WTC11 (cell line): ENCODE measurements at regions not wholly inside any gene's neighbourhood (a gene's known extent, or its start where the extent isn't known, plus 50 kb on each side); places are given as distances from the start of the nearest gene placed in this dataset.

ENCODE experiments used
- ATAC-seq: fragments of 200-7000 bp; cut with Tn5 transposase; 2 replicates; pipeline ENCODE4 v1.10.0; 2021; ENCODE audit warnings: mild to moderate bottlenecking, moderate library complexity
- CTCF ChIA-PET: fragments of 300-600 bp; sonication (Branson Sonifier 250); formaldehyde crosslinking; loops from one replicate; lab custom pipeline; 2021; ENCODE audit warnings: antibody characterized with exemption; lab: Charles Lee
- POLR2A ChIA-PET: fragments of 350-600 bp; sonication (Branson Sonifier 250); formaldehyde crosslinking; loops from one replicate; lab custom pipeline; 2021; ENCODE audit warnings: antibody characterized with exemption; lab: Charles Lee
- DNase-seq: peaks from one replicate; pipeline ENCODE4 v3.0.0; 2021; ENCODE audit warnings: low spot score
- H3K27ac Mint-ChIP-seq: 2 replicates; pipeline ENCODE4 v1.8.0; 2021; ENCODE audit warnings: mixed read lengths
- H3K27me3 Mint-ChIP-seq: 2 replicates; pipeline ENCODE4 v1.8.0; 2021; ENCODE audit warnings: low read depth, mild to moderate bottlenecking, moderate library complexity, mixed read lengths
- H3K36me3 Mint-ChIP-seq: 2 replicates; pipeline ENCODE4 v1.8.0; 2021; ENCODE audit warnings: mixed read lengths
- H3K4me1 Mint-ChIP-seq: 2 replicates; pipeline ENCODE4 v1.8.0; 2022; ENCODE audit warnings: mixed read lengths
- H3K4me3 Mint-ChIP-seq: 2 replicates; pipeline ENCODE4 v1.8.0; 2021; ENCODE audit warnings: mild to moderate bottlenecking, moderate library complexity, mixed read lengths
- H3K9me3 Mint-ChIP-seq: 2 replicates; pipeline ENCODE4 v1.8.0; 2021; ENCODE audit warnings: mixed read lengths
- ATF1 ChIP-seq: sonication (generic); formaldehyde crosslinking; IDR thresholded peaks from 2 replicates; pipeline ENCODE4 v1.8.1; 2023; ENCODE audit warnings: mild to moderate bottlenecking, moderate library complexity, missing genetic modification reagents
- CREM ChIP-seq: sonication (generic); formaldehyde crosslinking; IDR thresholded peaks from 2 replicates; pipeline ENCODE4 v1.8.1; 2022; ENCODE audit warnings: mild to moderate bottlenecking, missing genetic modification reagents, moderate library complexity
- EMX1 ChIP-seq: fragments of 250-450 bp; sonication (Bioruptor Pico); IDR thresholded peaks from 2 replicates; pipeline ENCODE4 v1.8.0; 2021; ENCODE audit warnings: mild to moderate bottlenecking
- JAZF1 ChIP-seq: fragments of 250-450 bp; sonication (Bioruptor Pico); IDR thresholded peaks from 2 replicates; pipeline ENCODE4 v1.9.0; 2021; ENCODE audit warnings: moderate library complexity, mild to moderate bottlenecking, inconsistent platforms
- NR1H2 ChIP-seq: sonication (generic); formaldehyde crosslinking; IDR thresholded peaks from 2 replicates; pipeline ENCODE4 v1.9.0; 2021; ENCODE audit warnings: mild to moderate bottlenecking, moderate library complexity, missing genetic modification reagents
- SMAD3 ChIP-seq: sonication (generic); formaldehyde crosslinking; IDR thresholded peaks from 2 replicates; pipeline ENCODE4 v1.8.0; 2022; ENCODE audit warnings: missing genetic modification reagents, mild to moderate bottlenecking, borderline replicate concordance
- TCF7 ChIP-seq: sonication (generic); formaldehyde crosslinking; IDR thresholded peaks from 2 replicates; pipeline ENCODE4 v1.8.0; 2022; ENCODE audit warnings: mild to moderate bottlenecking, low read depth, missing genetic modification reagents, moderate library complexity
- ZBTB21 ChIP-seq: sonication (generic); formaldehyde crosslinking; IDR thresholded peaks from 2 replicates; pipeline ENCODE4 v1.8.1; 2023; ENCODE audit warnings: mild to moderate bottlenecking, missing genetic modification reagents, borderline replicate concordance
- ZNF121 ChIP-seq: sonication (generic); formaldehyde crosslinking; IDR thresholded peaks from 2 replicates; pipeline ENCODE4 v1.8.0; 2023; ENCODE audit warnings: missing genetic modification reagents
- ZNF138 ChIP-seq: sonication (generic); formaldehyde crosslinking; conservative IDR thresholded peaks from 2 replicates; pipeline ENCODE4 v1.8.1; 2022; ENCODE audit warnings: mild to moderate bottlenecking, moderate library complexity, missing genetic modification reagents
- ZNF232 ChIP-seq: sonication (generic); formaldehyde crosslinking; IDR thresholded peaks from 2 replicates; pipeline ENCODE4 v1.8.0; 2022; ENCODE audit warnings: mild to moderate bottlenecking, missing genetic modification reagents
- ZNF263 ChIP-seq: sonication (generic); formaldehyde crosslinking; IDR thresholded peaks from 2 replicates; pipeline ENCODE4 v1.8.1; 2022; ENCODE audit warnings: low read depth, mild to moderate bottlenecking, moderate library complexity, missing genetic modification reagents
- ZNF317 ChIP-seq: sonication (generic); formaldehyde crosslinking; IDR thresholded peaks from 2 replicates; pipeline ENCODE4 v1.8.1; 2023; ENCODE audit warnings: low read depth, mild to moderate bottlenecking, moderate library complexity, missing genetic modification reagents, borderline replicate concordance
- ZNF671 ChIP-seq: fragments of 250-450 bp; sonication (Bioruptor Pico); IDR thresholded peaks from 2 replicates; pipeline ENCODE4 v1.8.0; 2021; ENCODE audit warnings: mild to moderate bottlenecking
- TF ChIP-seq, protein P1 (sequence below): sonication (generic); formaldehyde crosslinking; IDR thresholded peaks from 2 replicates; pipeline ENCODE4 v1.8.1; 2022; ENCODE audit warnings: missing genetic modification reagents, borderline replicate concordance
- TF ChIP-seq, protein P2 (sequence below): fragments of 250-450 bp; sonication (Bioruptor Pico); conservative IDR thresholded peaks from 2 replicates; pipeline ENCODE4 v1.9.0; 2021; ENCODE audit warnings: mild to moderate bottlenecking
- TF ChIP-seq, protein P3 (sequence below): fragments of 250-450 bp; sonication (Bioruptor Pico); IDR thresholded peaks from 2 replicates; pipeline ENCODE4 v1.9.0; 2021; ENCODE audit warnings: mild to moderate bottlenecking
- TF ChIP-seq, protein P4 (sequence below): sonication (generic); formaldehyde crosslinking; IDR thresholded peaks from 2 replicates; pipeline ENCODE4 v1.8.0; 2022; ENCODE audit warnings: missing genetic modification reagents
- TF ChIP-seq, protein P5 (sequence below): sonication (generic); formaldehyde crosslinking; IDR thresholded peaks from 2 replicates; pipeline ENCODE4 v1.8.0; 2022; ENCODE audit warnings: mild to moderate bottlenecking, missing genetic modification reagents

DNA sequence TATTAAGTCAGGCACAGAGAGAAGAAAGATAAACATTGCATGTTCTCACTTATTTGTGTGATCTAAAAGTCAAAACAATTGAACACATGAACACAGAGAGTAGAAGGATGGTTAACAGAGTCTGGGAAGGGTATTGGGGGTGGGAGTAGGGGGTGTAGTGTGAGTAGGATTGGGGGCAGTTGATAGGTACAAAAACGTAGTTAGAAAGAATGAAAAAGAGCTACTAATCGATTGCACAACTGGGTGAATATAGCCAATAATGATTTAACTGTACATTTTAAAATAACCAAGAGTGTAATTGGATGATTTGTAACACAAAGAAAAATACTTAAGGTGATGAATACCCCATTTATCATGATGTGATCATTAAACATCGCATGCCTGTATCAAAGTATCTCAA, 333.3 kb downstream of the HAO1 start:
- H3K4me3 Mint-ChIP-seq: no peak overlapping the region
- H3K9me3 Mint-ChIP-seq: peaks cover 5% of the 10 kb centered on the region; the same call in 1 of the 2 replicates
- no peak for TF ChIP-seq ZNF671 (CRISPR knock-in tag)
- no peak for TF ChIP-seq NR1H2 (CRISPR knock-in tag)
- no peak for TF ChIP-seq TCF7
- no peak for TF ChIP-seq ZNF232 (CRISPR knock-in tag)
- TF ChIP-seq, protein P1, sequence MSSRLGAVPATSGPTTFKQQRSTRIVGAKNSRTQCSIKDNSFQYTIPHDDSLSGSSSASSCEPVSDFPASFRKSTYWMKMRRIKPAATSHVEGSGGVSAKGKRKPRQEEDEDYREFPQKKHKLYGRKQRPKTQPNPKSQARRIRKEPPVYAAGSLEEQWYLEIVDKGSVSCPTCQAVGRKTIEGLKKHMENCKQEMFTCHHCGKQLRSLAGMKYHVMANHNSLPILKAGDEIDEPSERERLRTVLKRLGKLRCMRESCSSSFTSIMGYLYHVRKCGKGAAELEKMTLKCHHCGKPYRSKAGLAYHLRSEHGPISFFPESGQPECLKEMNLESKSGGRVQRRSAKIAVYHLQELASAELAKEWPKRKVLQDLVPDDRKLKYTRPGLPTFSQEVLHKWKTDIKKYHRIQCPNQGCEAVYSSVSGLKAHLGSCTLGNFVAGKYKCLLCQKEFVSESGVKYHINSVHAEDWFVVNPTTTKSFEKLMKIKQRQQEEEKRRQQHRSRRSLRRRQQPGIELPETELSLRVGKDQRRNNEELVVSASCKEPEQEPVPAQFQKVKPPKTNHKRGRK (CRISPR knock-in tag): no peak
- no peak for TF ChIP-seq ATF1 (CRISPR knock-in tag)
- TF ChIP-seq CREM: no peak
- TF ChIP-seq ZNF121 (CRISPR knock-in tag): no peak
- no peak for TF ChIP-seq ZBTB21
- TF ChIP-seq SMAD3 (CRISPR knock-in tag): no peak
- TF ChIP-seq, protein P2, sequence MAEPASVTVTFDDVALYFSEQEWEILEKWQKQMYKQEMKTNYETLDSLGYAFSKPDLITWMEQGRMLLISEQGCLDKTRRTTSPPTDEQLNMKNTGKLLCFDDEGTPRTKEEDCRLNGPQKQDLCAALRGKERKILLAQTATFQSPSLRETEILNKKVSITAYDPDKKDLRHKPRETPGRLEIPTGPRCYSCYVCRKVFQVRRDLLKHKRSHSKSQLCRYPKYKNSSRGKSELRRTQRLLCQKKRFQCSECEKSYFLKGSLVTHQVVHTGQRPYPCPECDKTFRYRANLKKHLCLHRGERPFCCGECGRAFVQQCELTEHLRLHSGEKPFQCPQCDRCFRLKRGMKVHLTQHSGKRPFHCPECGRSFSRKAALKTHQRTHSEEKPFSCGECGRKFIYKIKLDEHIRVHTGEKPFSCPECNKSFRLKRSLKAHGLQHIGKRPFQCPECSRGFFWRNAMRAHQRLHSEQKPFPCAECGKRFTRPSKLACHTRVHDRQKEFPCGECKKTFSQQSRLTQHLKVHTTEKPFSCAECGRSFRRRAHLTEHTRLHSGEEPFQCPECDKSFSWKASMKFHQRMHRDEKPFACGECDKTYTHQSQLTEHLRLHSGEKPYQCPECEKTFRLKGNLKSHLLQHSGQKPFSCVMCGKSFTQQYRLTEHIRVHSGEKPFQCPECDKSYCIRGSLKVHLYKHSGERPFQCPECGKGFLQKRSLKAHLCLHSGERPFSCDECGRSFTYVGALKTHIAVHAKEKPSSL (CRISPR knock-in tag): no peak
- TF ChIP-seq, protein P3, sequence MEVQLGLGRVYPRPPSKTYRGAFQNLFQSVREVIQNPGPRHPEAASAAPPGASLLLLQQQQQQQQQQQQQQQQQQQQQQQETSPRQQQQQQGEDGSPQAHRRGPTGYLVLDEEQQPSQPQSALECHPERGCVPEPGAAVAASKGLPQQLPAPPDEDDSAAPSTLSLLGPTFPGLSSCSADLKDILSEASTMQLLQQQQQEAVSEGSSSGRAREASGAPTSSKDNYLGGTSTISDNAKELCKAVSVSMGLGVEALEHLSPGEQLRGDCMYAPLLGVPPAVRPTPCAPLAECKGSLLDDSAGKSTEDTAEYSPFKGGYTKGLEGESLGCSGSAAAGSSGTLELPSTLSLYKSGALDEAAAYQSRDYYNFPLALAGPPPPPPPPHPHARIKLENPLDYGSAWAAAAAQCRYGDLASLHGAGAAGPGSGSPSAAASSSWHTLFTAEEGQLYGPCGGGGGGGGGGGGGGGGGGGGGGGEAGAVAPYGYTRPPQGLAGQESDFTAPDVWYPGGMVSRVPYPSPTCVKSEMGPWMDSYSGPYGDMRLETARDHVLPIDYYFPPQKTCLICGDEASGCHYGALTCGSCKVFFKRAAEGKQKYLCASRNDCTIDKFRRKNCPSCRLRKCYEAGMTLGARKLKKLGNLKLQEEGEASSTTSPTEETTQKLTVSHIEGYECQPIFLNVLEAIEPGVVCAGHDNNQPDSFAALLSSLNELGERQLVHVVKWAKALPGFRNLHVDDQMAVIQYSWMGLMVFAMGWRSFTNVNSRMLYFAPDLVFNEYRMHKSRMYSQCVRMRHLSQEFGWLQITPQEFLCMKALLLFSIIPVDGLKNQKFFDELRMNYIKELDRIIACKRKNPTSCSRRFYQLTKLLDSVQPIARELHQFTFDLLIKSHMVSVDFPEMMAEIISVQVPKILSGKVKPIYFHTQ (CRISPR knock-in tag): no peak
- TF ChIP-seq, protein P4, sequence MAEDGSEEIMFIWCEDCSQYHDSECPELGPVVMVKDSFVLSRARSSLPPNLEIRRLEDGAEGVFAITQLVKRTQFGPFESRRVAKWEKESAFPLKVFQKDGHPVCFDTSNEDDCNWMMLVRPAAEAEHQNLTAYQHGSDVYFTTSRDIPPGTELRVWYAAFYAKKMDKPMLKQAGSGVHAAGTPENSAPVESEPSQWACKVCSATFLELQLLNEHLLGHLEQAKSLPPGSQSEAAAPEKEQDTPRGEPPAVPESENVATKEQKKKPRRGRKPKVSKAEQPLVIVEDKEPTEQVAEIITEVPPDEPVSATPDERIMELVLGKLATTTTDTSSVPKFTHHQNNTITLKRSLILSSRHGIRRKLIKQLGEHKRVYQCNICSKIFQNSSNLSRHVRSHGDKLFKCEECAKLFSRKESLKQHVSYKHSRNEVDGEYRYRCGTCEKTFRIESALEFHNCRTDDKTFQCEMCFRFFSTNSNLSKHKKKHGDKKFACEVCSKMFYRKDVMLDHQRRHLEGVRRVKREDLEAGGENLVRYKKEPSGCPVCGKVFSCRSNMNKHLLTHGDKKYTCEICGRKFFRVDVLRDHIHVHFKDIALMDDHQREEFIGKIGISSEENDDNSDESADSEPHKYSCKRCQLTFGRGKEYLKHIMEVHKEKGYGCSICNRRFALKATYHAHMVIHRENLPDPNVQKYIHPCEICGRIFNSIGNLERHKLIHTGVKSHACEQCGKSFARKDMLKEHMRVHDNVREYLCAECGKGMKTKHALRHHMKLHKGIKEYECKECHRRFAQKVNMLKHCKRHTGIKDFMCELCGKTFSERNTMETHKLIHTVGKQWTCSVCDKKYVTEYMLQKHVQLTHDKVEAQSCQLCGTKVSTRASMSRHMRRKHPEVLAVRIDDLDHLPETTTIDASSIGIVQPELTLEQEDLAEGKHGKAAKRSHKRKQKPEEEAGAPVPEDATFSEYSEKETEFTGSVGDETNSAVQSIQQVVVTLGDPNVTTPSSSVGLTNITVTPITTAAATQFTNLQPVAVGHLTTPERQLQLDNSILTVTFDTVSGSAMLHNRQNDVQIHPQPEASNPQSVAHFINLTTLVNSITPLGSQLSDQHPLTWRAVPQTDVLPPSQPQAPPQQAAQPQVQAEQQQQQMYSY (CRISPR knock-in tag): no peak
- TF ChIP-seq ZNF317 (CRISPR knock-in tag): no peak
- no peak for TF ChIP-seq ZNF263 (CRISPR knock-in tag)
- TF ChIP-seq, all 79 proteins: peak for 0
- H3K36me3 Mint-ChIP-seq: no peaks in the 10 kb centered on the region
- no peaks in the 10 kb centered on the region for H3K27me3 Mint-ChIP-seq
- ChIA-PET POLR2A (no interaction called here), CTCF (no interaction called here)
- H3K4me1 Mint-ChIP-seq: peaks cover 3% of the 10 kb centered on the region
- H3K27ac Mint-ChIP-seq: no peak overlapping the region
- ATAC-seq (no peak), DNase-seq (no peak)

DNA sequence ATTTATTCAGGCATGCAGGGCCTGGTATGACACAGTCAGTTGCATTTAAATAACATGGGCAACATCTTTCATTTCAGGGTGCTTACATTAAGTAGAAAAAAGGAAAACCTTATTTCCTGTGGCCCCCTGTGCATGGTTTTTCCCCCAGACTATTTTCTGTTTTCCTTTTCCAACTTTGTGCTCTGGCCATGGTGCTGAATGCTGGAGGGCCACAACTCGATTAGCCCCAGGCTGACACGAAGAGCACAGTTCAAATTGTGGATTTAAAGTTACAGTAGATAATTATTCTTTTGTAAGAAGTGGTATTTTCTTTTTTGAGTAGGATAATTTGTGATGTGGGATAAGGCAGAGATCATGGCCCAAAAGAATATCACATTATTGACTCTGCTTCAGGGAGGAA, 332.0 kb downstream of the HAO1 start:
- no peak; the same call in 1 of the 2 replicates for ATAC-seq
- H3K27me3 Mint-ChIP-seq: no peaks in the 10 kb centered on the region
- DNase-seq: peak; percentile 24
- CTCF ChIA-PET: no interaction called here
- H3K36me3 Mint-ChIP-seq: no peaks in the 10 kb centered on the region
- no peak overlapping the region for H3K4me3 Mint-ChIP-seq
- peaks cover 5% of the 10 kb centered on the region; the same call in 1 of the 2 replicates for H3K9me3 Mint-ChIP-seq
- H3K4me1 Mint-ChIP-seq: no peaks in the 10 kb centered on the region
- POLR2A ChIA-PET: no interaction called here
- H3K27ac Mint-ChIP-seq: no peak overlapping the region
- TF ChIP-seq ZNF138 (no peak), EMX1 (no peak), JAZF1 (no peak)
- TF ChIP-seq, protein P5, sequence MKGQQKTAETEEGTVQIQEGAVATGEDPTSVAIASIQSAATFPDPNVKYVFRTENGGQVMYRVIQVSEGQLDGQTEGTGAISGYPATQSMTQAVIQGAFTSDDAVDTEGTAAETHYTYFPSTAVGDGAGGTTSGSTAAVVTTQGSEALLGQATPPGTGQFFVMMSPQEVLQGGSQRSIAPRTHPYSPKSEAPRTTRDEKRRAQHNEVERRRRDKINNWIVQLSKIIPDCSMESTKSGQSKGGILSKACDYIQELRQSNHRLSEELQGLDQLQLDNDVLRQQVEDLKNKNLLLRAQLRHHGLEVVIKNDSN (CRISPR knock-in tag): no peak
- TF ChIP-seq, protein P3 (CRISPR knock-in tag): no peak
- TF ChIP-seq, protein P2 (CRISPR knock-in tag): no peak
